Parathyroid adenoma (tissue), 2 donors: ENCODE measurements at regions not wholly inside any gene's neighbourhood (a gene's known extent, or its start where the extent isn't known, plus 50 kb on each side); places are given as distances from the start of the nearest gene placed in this dataset.

Source experiments
- H2AFZ ChIP-seq: fragments of 300-600 bp; sonication (generic); one replicate; pipeline ENCODE4 v1.7.0; 2017; ENCODE audit warnings: antibody characterized with exemption, mild to moderate bottlenecking
- H3K27ac ChIP-seq: fragments of 300-600 bp; sonication (generic); one replicate; pipeline ENCODE4 v1.7.0; 2017
- H3K27me3 ChIP-seq: fragments of 300-600 bp; sonication (generic); one replicate; pipeline ENCODE4 v1.7.0; 2017; ENCODE audit warnings: low read length; ENCODE audit not compliant: control insufficient read depth, insufficient read depth
- H3K36me3 ChIP-seq: fragments of 300-600 bp; sonication (generic); one replicate; pipeline ENCODE4 v1.7.0; 2017; ENCODE audit warnings: low read length; ENCODE audit not compliant: control insufficient read depth, insufficient read depth
- H3K4me1 ChIP-seq: fragments of 300-600 bp; sonication (generic); one replicate; pipeline ENCODE4 v1.7.0; 2017; ENCODE audit warnings: control low read depth
- H3K4me2 ChIP-seq: fragments of 300-600 bp; sonication (generic); one replicate; pipeline ENCODE4 v1.7.0; 2017; ENCODE audit warnings: low read length
- H3K4me3 ChIP-seq: fragments of 300-600 bp; sonication (generic); one replicate; pipeline ENCODE4 v1.7.0; 2017; ENCODE audit warnings: low read depth, low read length
- H3K79me2 ChIP-seq: fragments of 300-600 bp; sonication (generic); one replicate; pipeline ENCODE4 v1.7.0; 2017; ENCODE audit warnings: control low read depth
- H3K9ac ChIP-seq: fragments of 300-600 bp; sonication (generic); one replicate; pipeline ENCODE4 v1.7.0; 2017; ENCODE audit warnings: mild to moderate bottlenecking
- H3K9me3 ChIP-seq: fragments of 300-600 bp; sonication (generic); one replicate; pipeline ENCODE4 v1.7.0; 2017; ENCODE audit warnings: low read length; ENCODE audit not compliant: control insufficient read depth
- CTCF ChIP-seq: fragments of 300-600 bp; sonication (generic); IDR thresholded peaks from one replicate; pipeline ENCODE4 v1.7.0; 2017; ENCODE audit warnings: antibody characterized with exemption, mild to moderate bottlenecking
- donor health status: primary hyperparathyroidism.

- H3K4me2 ChIP-seq, result no peak overlapping the region
- H3K9me3 ChIP-seq, result no peaks in the 10 kb centered on the region
- no peak overlapping the region for H2AFZ ChIP-seq
- no peaks in the 10 kb centered on the region for H3K36me3 ChIP-seq
- H3K27me3 ChIP-seq, result peaks cover 3% of the 10 kb centered on the region
- H3K27ac ChIP-seq, result no peak overlapping the region
- no peak overlapping the region for H3K9ac ChIP-seq
- no peak overlapping the region for H3K4me3 ChIP-seq
- H3K4me1 ChIP-seq, result no peaks in the 10 kb centered on the region
- no peaks in the 10 kb centered on the region for H3K79me2 ChIP-seq
- TF ChIP-seq CTCF, result no peak
Observed at GRCh38 chr9:135245482-135246247, 158.2 kb downstream of the OLFM1 start.

- H3K36me3 ChIP-seq, result no peaks in the 10 kb centered on the region
- no peaks in the 10 kb centered on the region for H3K9me3 ChIP-seq
- H3K4me3 ChIP-seq, result no peak overlapping the region
- no peaks in the 10 kb centered on the region for H3K79me2 ChIP-seq
- H3K27ac ChIP-seq, result no peak overlapping the region
- H2AFZ ChIP-seq, result no peak overlapping the region
- no peak overlapping the region for H3K9ac ChIP-seq
- H3K27me3 ChIP-seq, result peaks cover 3% of the 10 kb centered on the region
- no peak for TF ChIP-seq CTCF
- H3K4me1 ChIP-seq, result no peaks in the 10 kb centered on the region
- no peak overlapping the region for H3K4me2 ChIP-seq
Observed at GRCh38 chr9:135246248-135247205, 159.1 kb downstream of the OLFM1 start.

- Histone ChIP-seq H3K9ac (no peak overlapping the region), H3K36me3 (no peaks in the 10 kb centered on the region), H3K4me3 (no peak overlapping the region), H3K9me3 (no peaks in the 10 kb centered on the region), H3K27ac (no peak overlapping the region), H3K27me3 (peaks cover 3% of the 10 kb centered on the region), H3K79me2 (no peaks in the 10 kb centered on the region), H3K4me2 (no peak overlapping the region), H2AFZ (no peak overlapping the region), H3K4me1 (no peaks in the 10 kb centered on the region)
- TF ChIP-seq CTCF, result no peak
Observed at GRCh38 chr9:135247227-135247930, 159.9 kb downstream of the OLFM1 start.

GRCh38 chr9:135248111-135248510, 160.6 kb downstream of the OLFM1 start:
- Histone ChIP-seq H3K9me3 (no peaks in the 10 kb centered on the region), H3K27me3 (peaks cover 3% of the 10 kb centered on the region), H3K27ac (no peak overlapping the region), H3K4me3 (no peak overlapping the region), H3K79me2 (no peaks in the 10 kb centered on the region), H2AFZ (no peak overlapping the region), H3K4me1 (no peaks in the 10 kb centered on the region), H3K4me2 (no peak overlapping the region), H3K9ac (no peak overlapping the region), H3K36me3 (no peaks in the 10 kb centered on the region)
- TF ChIP-seq CTCF, result no peak
